Tibial artery (tissue), 4 donors: ENCODE measurements at regions not wholly inside any gene's neighbourhood (a gene's known extent, or its start where the extent isn't known, plus 50 kb on each side); places are given as distances from the start of the nearest gene placed in this dataset.

Experiments used
- DNase-seq, 2 donors: peaks; one replicate each; pipeline ENCODE4 v3.0.0-alpha.2; 2019
- H3K27ac ChIP-seq, 2 donors: fragments of 200-600 bp; sonication (generic) in 1 of 2; 1 replicate in 1 of 2; 2 replicates in 1 of 2; pipeline ENCODE4 v1.5.1; 2018 to 2019; ENCODE audit warnings: mild to moderate bottlenecking in 1 of 2
- H3K27me3 ChIP-seq, 2 donors: fragments of 200-600 bp; sonication (generic) in 1 of 2; one replicate each; pipeline versions ENCODE4 v1.5.1 to v1.6.0; 2016 to 2019
- H3K36me3 ChIP-seq, 3 donors: fragments of 200-600 bp; sonication (generic) in 2 of 3; one replicate each; pipeline ENCODE4 v1.5.1; 2016 to 2019; ENCODE audit warnings: mild to moderate bottlenecking in 2 of 3
- H3K4me1 ChIP-seq, 4 donors: fragments of 200-600 bp; sonication (generic) in 2 of 4; 1 replicate in 3 of 4; 2 replicates in 1 of 4; pipeline ENCODE4 v1.5.1; 2016 to 2019
- H3K4me3 ChIP-seq, 2 donors: fragments of 200-600 bp; sonication (generic) in 1 of 2; 1 replicate in 1 of 2; 2 replicates in 1 of 2; pipeline ENCODE4 v1.5.1; 2018 to 2019; ENCODE audit warnings: mild to moderate bottlenecking in 2 of 2
- H3K9me3 ChIP-seq, 3 donors: fragments of 200-600 bp; sonication (generic) in 1 of 3; one replicate each; pipeline ENCODE4 v1.5.1; 2016 to 2019
- CTCF ChIP-seq, 2 experiments: fragments of 200-600 bp in 1 of 2; fragments of 450-650 bp in 1 of 2; IDR thresholded peaks; one replicate each; pipeline ENCODE4 v1.5.1; 2017 to 2019; ENCODE audit warnings: antibody characterized with exemption in 2 of 2, mild to moderate bottlenecking in 1 of 2, moderate library complexity in 1 of 2
- intact Hi-C: fragments of 100-400 bp; cut with DNase I; formaldehyde crosslinking; loops from one replicate; pipeline ENCODE4 v1.15.0; 2023; ENCODE audit warnings: low total_unique reads

GRCh38 chr6:44630125-44631028, 242.9 kb downstream of the CDC5L start:
- H3K4me3 ChIP-seq, result no peak overlapping the region
- H3K36me3 ChIP-seq, result no peaks in the 10 kb centered on the region
- H3K27me3 ChIP-seq, result peaks cover 0 to 29% of the 10 kb centered on the region in 2 donors
- no peak for DNase-seq
- H3K27ac ChIP-seq, result no peak overlapping the region
- intact Hi-C loops, result no loop called here
- peak in 1 of 2 experiments; percentile 30 for TF ChIP-seq CTCF (IDR thresholded peaks at IDR 0.05)
- H3K9me3 ChIP-seq, result no peaks in the 10 kb centered on the region
- H3K4me1 ChIP-seq, result peaks cover 0 to 15% (median 7%) of the 10 kb centered on the region in 4 donors

GRCh38 chr6:44631968-44632367, 244.5 kb downstream of the CDC5L start:
- Histone ChIP-seq H3K9me3 (no peaks in the 10 kb centered on the region), H3K4me1 (peaks cover 0 to 31% (median 21%) of the 10 kb centered on the region in 4 donors), H3K27ac (no peak overlapping the region), H3K36me3 (no peaks in the 10 kb centered on the region), H3K4me3 (no peak overlapping the region), H3K27me3 (peaks cover 0 to 29% of the 10 kb centered on the region in 2 donors)
- no peak for DNase-seq
- intact Hi-C loops, result no loop called here
- TF ChIP-seq CTCF (IDR thresholded peaks at IDR 0.05), result no peak

- no peak for DNase-seq
- no peak overlapping the region for H3K4me3 ChIP-seq
- peaks cover 0 to 3% (median 0%) of the 10 kb centered on the region in 3 donors for H3K9me3 ChIP-seq
- H3K27me3 ChIP-seq, result peaks cover 0 to 16% of the 10 kb centered on the region in 2 donors
- no peaks in the 10 kb centered on the region for H3K36me3 ChIP-seq
- TF ChIP-seq CTCF (IDR thresholded peaks at IDR 0.05), result no peak
- peaks cover 0 to 33% (median 21%) of the 10 kb centered on the region in 4 donors for H3K4me1 ChIP-seq
- H3K27ac ChIP-seq, result no peak overlapping the region
- intact Hi-C loops, result no loop called here
These were observed 246.8 kb downstream of the CDC5L start for GRCh38 chr6:44634321-44634720.

GRCh38 chr6:44635486-44635885, 248.0 kb downstream of the CDC5L start:
- Histone ChIP-seq H3K36me3 (no peaks in the 10 kb centered on the region), H3K4me1 (peaks cover 0 to 33% (median 21%) of the 10 kb centered on the region in 4 donors), H3K4me3 (no peak overlapping the region), H3K9me3 (peaks cover 0 to 3% (median 0%) of the 10 kb centered on the region in 3 donors), H3K27ac (no peak overlapping the region), H3K27me3 (peaks cover 0 to 5% of the 10 kb centered on the region in 2 donors)
- intact Hi-C loops, result no loop called here
- TF ChIP-seq CTCF (IDR thresholded peaks at IDR 0.05), result no peak
- no peak for DNase-seq

- intact Hi-C loops, result no loop called here
- peaks cover 0 to 3% (median 0%) of the 10 kb centered on the region in 3 donors for H3K9me3 ChIP-seq
- no peak for TF ChIP-seq CTCF (IDR thresholded peaks at IDR 0.05)
- H3K27ac ChIP-seq, result no peak overlapping the region
- no peaks in the 10 kb centered on the region for H3K27me3 ChIP-seq
- H3K36me3 ChIP-seq, result no peaks in the 10 kb centered on the region
- no peak for DNase-seq
- H3K4me1 ChIP-seq, result peaks cover 0 to 33% (median 21%) of the 10 kb centered on the region in 4 donors
- peak overlapping the region in 1 of 2 donors; percentile 17 for H3K4me3 ChIP-seq
These were observed 249.2 kb downstream of the CDC5L start for GRCh38 chr6:44636561-44637248.
